ENCODE measurements at regions not wholly inside any gene's neighbourhood (a gene's known extent, or its start where the extent isn't known, plus 50 kb on each side); places are given as distances from the start of the nearest gene placed in this dataset.

DNA sequence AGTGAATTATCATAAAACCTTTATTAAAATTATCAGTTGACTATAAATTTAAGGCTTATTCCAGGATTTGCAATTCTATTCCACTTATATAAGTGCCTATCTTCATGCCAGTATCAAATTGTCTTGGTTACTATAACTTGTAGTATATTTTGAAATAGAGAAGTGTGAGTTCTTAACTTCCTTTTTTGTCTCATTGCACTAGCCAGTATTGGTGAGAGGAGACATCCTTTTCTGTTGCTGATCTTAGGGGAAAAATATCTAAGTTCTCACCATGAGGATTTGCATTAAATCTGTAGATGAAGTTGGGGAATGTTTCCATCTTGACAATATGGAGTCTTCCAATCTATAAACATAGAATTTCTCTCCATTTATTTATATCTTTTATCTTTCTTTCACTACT, 104.2 kb upstream of the MKI67 start:
- H3K27me3 ChIP-seq (ENCODE audit: control insufficient read depth in 4 of 4, insufficient read depth in 4 of 4, low read length in 3 of 4): peaks cover 0 to 5% (median 0%) of the 10 kb centered on the region in 4 donors
- H3K9ac ChIP-seq (ENCODE audit: low read depth in 1 of 2, low read length in 2 of 2): no peak overlapping the region
- H3K27ac ChIP-seq (ENCODE audit: low read depth in 1 of 2, low read length in 2 of 2): no peak overlapping the region
- no peak for DNase-seq (ENCODE audit: low spot score)
- no peak overlapping the region for H3K4me3 ChIP-seq (ENCODE audit: low read depth in 1 of 3, low read length in 3 of 3)
- no peak for TF ChIP-seq JUND (IDR thresholded peaks at IDR 0.05)
- TF ChIP-seq, protein P1, sequence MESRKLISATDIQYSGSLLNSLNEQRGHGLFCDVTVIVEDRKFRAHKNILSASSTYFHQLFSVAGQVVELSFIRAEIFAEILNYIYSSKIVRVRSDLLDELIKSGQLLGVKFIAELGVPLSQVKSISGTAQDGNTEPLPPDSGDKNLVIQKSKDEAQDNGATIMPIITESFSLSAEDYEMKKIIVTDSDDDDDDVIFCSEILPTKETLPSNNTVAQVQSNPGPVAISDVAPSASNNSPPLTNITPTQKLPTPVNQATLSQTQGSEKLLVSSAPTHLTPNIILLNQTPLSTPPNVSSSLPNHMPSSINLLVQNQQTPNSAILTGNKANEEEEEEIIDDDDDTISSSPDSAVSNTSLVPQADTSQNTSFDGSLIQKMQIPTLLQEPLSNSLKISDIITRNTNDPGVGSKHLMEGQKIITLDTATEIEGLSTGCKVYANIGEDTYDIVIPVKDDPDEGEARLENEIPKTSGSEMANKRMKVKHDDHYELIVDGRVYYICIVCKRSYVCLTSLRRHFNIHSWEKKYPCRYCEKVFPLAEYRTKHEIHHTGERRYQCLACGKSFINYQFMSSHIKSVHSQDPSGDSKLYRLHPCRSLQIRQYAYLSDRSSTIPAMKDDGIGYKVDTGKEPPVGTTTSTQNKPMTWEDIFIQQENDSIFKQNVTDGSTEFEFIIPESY (IDR thresholded peaks at IDR 0.05): no peak
- H3K36me3 ChIP-seq (ENCODE audit: control insufficient read depth in 4 of 4, insufficient read depth in 3 of 4, low read depth in 1 of 4, low read length in 3 of 4): no peaks in the 10 kb centered on the region
- peaks cover 2 to 10% (median 8%) of the 10 kb centered on the region in 4 donors for H3K9me3 ChIP-seq (ENCODE audit: control insufficient read depth in 4 of 4, low read length in 3 of 4)
- H3K4me1 ChIP-seq (ENCODE audit: control insufficient read depth in 4 of 4, insufficient read depth in 4 of 4, low read length in 3 of 4): no peaks in the 10 kb centered on the region

DNA sequence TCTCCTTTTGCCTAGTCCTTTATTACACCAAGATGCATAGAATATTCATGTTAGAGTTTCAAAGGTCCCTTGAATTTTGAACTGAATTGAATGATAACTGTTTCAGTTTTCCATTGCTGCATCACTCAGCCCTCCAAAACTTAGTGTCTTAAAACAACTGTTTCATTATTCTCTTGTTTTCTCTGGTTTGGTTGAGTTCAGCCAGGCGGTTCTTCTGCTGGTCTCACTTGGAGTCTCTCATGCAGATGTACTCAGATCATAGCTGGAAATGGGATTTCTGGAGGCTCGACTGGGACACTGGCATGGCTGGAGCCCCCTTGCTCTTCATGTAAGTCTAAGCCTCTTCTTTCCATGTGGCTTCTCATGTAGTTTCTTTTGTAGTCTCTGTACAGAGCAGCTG, 107.2 kb upstream of the MKI67 start:
- H3K27ac ChIP-seq (ENCODE audit: low read depth in 1 of 2, low read length in 2 of 2): no peak overlapping the region
- no peak for DNase-seq (ENCODE audit: low spot score)
- no peaks in the 10 kb centered on the region for H3K4me1 ChIP-seq (ENCODE audit: control insufficient read depth in 4 of 4, insufficient read depth in 4 of 4, low read length in 3 of 4)
- peaks cover 0 to 9% (median 0%) of the 10 kb centered on the region in 4 donors for H3K27me3 ChIP-seq (ENCODE audit: control insufficient read depth in 4 of 4, insufficient read depth in 4 of 4, low read length in 3 of 4)
- WGBS: 70% methylated on average over 2 of the region's 2 CpGs
- no peak overlapping the region for H3K9ac ChIP-seq (ENCODE audit: low read depth in 1 of 2, low read length in 2 of 2)
- TF ChIP-seq SP1 (IDR thresholded peaks at IDR 0.05) (no peak), YY1 (IDR thresholded peaks at IDR 0.05) (no peak), FOXA1 (IDR thresholded peaks at IDR 0.05) (no peak), JUND (IDR thresholded peaks at IDR 0.05) (no peak), FOXA2 (IDR thresholded peaks at IDR 0.05) (no peak), HNF4G (IDR thresholded peaks at IDR 0.05) (no peak)
- TF ChIP-seq, protein P2, sequence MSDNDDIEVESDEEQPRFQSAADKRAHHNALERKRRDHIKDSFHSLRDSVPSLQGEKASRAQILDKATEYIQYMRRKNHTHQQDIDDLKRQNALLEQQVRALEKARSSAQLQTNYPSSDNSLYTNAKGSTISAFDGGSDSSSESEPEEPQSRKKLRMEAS (IDR thresholded peaks at IDR 0.05): no peak
- TF ChIP-seq, protein P3, sequence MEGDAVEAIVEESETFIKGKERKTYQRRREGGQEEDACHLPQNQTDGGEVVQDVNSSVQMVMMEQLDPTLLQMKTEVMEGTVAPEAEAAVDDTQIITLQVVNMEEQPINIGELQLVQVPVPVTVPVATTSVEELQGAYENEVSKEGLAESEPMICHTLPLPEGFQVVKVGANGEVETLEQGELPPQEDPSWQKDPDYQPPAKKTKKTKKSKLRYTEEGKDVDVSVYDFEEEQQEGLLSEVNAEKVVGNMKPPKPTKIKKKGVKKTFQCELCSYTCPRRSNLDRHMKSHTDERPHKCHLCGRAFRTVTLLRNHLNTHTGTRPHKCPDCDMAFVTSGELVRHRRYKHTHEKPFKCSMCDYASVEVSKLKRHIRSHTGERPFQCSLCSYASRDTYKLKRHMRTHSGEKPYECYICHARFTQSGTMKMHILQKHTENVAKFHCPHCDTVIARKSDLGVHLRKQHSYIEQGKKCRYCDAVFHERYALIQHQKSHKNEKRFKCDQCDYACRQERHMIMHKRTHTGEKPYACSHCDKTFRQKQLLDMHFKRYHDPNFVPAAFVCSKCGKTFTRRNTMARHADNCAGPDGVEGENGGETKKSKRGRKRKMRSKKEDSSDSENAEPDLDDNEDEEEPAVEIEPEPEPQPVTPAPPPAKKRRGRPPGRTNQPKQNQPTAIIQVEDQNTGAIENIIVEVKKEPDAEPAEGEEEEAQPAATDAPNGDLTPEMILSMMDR (IDR thresholded peaks at IDR 0.05; ENCODE audit: low read depth, low read length, missing input control): no peak
- peaks cover 2 to 10% (median 8%) of the 10 kb centered on the region in 4 donors for H3K9me3 ChIP-seq (ENCODE audit: control insufficient read depth in 4 of 4, low read length in 3 of 4)
- H3K36me3 ChIP-seq (ENCODE audit: control insufficient read depth in 4 of 4, insufficient read depth in 3 of 4, low read depth in 1 of 4, low read length in 3 of 4): no peaks in the 10 kb centered on the region
- H3K4me3 ChIP-seq (ENCODE audit: low read depth in 1 of 3, low read length in 3 of 3): no peak overlapping the region

DNA sequence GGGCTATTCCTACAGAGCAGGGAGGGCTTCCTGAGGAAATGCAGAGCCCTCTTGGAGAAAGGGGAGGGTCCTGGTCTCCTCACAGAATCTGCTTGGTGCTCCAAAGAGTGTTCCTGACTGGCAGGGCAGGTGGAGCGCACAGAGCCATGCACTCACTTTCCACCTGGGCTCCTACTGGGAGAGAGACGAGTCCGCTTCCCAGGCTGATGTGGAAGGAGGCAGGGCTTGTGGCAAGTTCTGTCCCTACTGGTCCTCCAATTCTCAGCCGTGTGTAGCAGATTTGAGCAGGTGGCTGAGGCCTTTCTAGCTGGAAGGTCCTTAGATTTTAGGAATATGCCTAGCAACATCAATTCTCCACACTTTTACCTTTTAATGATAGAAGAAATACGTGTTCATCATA, 111.5 kb upstream of the MKI67 start:
- 75% methylated on average over 5 of the region's 5 CpGs for WGBS
- H3K36me3 ChIP-seq (ENCODE audit: control insufficient read depth in 4 of 4, insufficient read depth in 3 of 4, low read depth in 1 of 4, low read length in 3 of 4): no peaks in the 10 kb centered on the region
- no peak overlapping the region for H3K4me3 ChIP-seq (ENCODE audit: low read depth in 1 of 3, low read length in 3 of 3)
- no peaks in the 10 kb centered on the region for H3K4me1 ChIP-seq (ENCODE audit: control insufficient read depth in 4 of 4, insufficient read depth in 4 of 4, low read length in 3 of 4)
- H3K27me3 ChIP-seq (ENCODE audit: control insufficient read depth in 4 of 4, insufficient read depth in 4 of 4, low read length in 3 of 4): peaks cover 0 to 4% (median 0%) of the 10 kb centered on the region in 4 donors
- H3K9ac ChIP-seq (ENCODE audit: low read depth in 1 of 2, low read length in 2 of 2): no peak overlapping the region
- no peak for DNase-seq (ENCODE audit: low spot score)
- H3K9me3 ChIP-seq (ENCODE audit: control insufficient read depth in 4 of 4, low read length in 3 of 4): peaks cover 2 to 10% (median 8%) of the 10 kb centered on the region in 4 donors
- no peak overlapping the region for H3K27ac ChIP-seq (ENCODE audit: low read depth in 1 of 2, low read length in 2 of 2)
- TF ChIP-seq, protein P2 (IDR thresholded peaks at IDR 0.05): no peak
- TF ChIP-seq, protein P4, sequence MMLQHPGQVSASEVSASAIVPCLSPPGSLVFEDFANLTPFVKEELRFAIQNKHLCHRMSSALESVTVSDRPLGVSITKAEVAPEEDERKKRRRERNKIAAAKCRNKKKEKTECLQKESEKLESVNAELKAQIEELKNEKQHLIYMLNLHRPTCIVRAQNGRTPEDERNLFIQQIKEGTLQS (IDR thresholded peaks at IDR 0.05): no peak
- TF ChIP-seq TAF1 (conservative IDR thresholded peaks at IDR 0.05) (no peak), FOXA1 (IDR thresholded peaks at IDR 0.05) (no peak), HNF4A (conservative IDR thresholded peaks at IDR 0.05) (no peak), GABPA (IDR thresholded peaks at IDR 0.05 in 1 of 2, conservative IDR thresholded peaks at IDR 0.05 in 1 of 2) (no peak), HNF4G (IDR thresholded peaks at IDR 0.05) (no peak)
- TF ChIP-seq, protein P5, sequence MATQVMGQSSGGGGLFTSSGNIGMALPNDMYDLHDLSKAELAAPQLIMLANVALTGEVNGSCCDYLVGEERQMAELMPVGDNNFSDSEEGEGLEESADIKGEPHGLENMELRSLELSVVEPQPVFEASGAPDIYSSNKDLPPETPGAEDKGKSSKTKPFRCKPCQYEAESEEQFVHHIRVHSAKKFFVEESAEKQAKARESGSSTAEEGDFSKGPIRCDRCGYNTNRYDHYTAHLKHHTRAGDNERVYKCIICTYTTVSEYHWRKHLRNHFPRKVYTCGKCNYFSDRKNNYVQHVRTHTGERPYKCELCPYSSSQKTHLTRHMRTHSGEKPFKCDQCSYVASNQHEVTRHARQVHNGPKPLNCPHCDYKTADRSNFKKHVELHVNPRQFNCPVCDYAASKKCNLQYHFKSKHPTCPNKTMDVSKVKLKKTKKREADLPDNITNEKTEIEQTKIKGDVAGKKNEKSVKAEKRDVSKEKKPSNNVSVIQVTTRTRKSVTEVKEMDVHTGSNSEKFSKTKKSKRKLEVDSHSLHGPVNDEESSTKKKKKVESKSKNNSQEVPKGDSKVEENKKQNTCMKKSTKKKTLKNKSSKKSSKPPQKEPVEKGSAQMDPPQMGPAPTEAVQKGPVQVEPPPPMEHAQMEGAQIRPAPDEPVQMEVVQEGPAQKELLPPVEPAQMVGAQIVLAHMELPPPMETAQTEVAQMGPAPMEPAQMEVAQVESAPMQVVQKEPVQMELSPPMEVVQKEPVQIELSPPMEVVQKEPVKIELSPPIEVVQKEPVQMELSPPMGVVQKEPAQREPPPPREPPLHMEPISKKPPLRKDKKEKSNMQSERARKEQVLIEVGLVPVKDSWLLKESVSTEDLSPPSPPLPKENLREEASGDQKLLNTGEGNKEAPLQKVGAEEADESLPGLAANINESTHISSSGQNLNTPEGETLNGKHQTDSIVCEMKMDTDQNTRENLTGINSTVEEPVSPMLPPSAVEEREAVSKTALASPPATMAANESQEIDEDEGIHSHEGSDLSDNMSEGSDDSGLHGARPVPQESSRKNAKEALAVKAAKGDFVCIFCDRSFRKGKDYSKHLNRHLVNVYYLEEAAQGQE (IDR thresholded peaks at IDR 0.05): no peak
- TF ChIP-seq, protein P3 (IDR thresholded peaks at IDR 0.05; ENCODE audit: low read depth, low read length, missing input control): no peak

All from liver (tissue), 8 donors.